ENCODE measurements at regions not wholly inside any gene's neighbourhood (a gene's known extent, or its start where the extent isn't known, plus 50 kb on each side); places are given as distances from the start of the nearest gene placed in this dataset.

DNA sequence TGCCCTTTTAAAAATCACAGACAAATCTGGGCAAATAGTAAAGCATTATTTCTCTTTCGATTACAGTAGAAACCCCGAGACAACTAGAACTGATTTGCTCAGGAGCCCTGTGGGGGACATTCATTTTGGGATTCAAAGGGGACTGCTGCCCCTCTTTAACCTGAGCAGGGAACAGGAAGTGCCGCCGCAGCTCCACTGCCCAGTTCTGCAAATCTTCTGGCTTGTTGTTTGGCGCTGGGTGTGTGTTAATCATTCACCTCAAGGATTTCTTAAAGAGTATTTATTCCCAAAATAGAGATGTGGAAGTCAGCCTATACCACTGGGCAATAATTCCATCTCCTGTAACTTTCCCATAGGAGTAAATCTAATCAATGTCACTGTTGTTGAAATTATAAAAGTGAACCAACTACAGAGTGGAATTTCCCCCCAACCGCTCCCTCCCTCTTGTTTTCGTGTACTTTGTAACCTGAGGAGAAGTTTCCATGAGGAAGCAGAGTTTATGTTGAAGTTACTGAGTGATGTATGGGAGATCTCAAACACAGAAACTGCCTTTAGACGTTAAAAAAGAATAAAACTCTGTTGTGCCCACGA is 515.8 kb downstream of the KLF12 start:
- TF ChIP-seq, protein P1, sequence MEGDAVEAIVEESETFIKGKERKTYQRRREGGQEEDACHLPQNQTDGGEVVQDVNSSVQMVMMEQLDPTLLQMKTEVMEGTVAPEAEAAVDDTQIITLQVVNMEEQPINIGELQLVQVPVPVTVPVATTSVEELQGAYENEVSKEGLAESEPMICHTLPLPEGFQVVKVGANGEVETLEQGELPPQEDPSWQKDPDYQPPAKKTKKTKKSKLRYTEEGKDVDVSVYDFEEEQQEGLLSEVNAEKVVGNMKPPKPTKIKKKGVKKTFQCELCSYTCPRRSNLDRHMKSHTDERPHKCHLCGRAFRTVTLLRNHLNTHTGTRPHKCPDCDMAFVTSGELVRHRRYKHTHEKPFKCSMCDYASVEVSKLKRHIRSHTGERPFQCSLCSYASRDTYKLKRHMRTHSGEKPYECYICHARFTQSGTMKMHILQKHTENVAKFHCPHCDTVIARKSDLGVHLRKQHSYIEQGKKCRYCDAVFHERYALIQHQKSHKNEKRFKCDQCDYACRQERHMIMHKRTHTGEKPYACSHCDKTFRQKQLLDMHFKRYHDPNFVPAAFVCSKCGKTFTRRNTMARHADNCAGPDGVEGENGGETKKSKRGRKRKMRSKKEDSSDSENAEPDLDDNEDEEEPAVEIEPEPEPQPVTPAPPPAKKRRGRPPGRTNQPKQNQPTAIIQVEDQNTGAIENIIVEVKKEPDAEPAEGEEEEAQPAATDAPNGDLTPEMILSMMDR (conservative IDR thresholded peaks at IDR 0.05; ENCODE audit: low read depth, low read length), result no peak
- no peaks in the 10 kb centered on the region for H3K36me3 ChIP-seq (ENCODE audit: insufficient read depth)
- no peak overlapping the region for H2AFZ ChIP-seq (ENCODE audit: low read depth)
- H3K4me2 ChIP-seq, result no peak overlapping the region
- no peak overlapping the region for H3K9ac ChIP-seq
- no peaks in the 10 kb centered on the region for H3K4me1 ChIP-seq (ENCODE audit: low read depth, poor library complexity, severe bottlenecking)
- no peak overlapping the region for H3K4me3 ChIP-seq (IDR thresholded peaks at IDR 0.05; ENCODE audit: insufficient read depth, low read depth, low read length)
- H3K27ac ChIP-seq, result no peak overlapping the region
- H3K27me3 ChIP-seq (ENCODE audit: insufficient read depth, low read depth), result no peaks in the 10 kb centered on the region
- no peaks in the 10 kb centered on the region for H3K79me2 ChIP-seq (ENCODE audit: insufficient read depth, low read depth)
- H4K20me1 ChIP-seq (ENCODE audit: insufficient read depth), result no peaks in the 10 kb centered on the region

DNA sequence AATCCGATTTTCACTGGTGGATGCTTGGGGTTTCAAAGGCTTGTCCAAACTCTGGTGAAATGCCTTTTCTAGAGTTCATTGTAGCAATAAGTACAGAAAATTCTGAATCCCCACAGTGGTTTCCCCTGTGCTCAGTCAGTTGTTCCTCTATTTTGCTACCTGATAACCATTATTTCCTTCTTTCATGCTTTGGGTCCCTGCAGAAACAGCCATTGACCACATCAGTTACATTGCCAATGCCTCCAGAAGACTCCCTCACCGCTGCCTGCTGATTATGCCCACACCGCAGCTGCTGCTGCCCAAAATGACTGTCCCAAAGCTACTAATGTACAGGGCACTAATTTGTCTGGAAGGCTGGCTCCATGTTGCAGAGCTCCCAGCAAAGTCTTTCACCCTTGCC is 517.3 kb downstream of the KLF12 start:
- Histone ChIP-seq H4K20me1 (ENCODE audit: insufficient read depth) (no peaks in the 10 kb centered on the region), H3K4me1 (ENCODE audit: low read depth, poor library complexity, severe bottlenecking) (no peaks in the 10 kb centered on the region)

DNA sequence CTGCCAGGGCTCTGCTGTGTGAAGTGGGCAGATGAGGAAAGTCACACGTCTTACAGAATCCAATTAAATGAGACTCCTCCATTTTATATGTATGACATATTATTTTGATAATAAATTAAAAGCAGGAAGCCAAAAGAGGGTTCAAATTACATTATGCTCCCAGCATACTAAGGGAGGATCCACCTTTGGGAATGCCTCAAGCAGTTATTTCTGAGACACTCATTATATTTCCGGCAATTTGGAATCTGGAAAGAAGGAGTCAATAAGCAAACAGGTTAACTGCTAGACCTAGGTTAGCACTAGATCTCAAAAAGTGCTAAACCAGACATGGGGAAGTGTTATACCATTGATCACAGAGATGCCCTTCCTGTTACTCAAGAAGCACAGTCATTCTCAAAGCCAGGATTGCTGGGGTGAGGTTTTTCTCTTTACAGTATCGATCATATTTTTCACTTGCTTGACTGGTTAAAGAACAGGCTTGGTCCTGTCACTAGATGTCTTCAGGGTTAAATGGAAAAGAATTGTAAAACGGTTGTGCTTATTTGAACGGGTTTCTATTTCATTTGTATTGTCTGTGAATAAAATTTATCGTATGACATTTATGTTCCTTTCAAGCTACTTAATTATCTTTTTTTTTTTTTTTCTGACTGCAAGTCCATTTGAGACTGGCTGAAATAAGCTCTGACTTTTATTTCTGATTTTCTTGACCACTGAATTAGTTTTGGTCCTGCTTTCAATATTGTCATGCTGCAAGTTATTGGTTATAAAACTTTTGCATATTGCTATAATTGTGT is 523.2 kb downstream of the KLF12 start:
- H3K27me3 ChIP-seq (ENCODE audit: insufficient read depth, low read depth), result no peaks in the 10 kb centered on the region
- TF ChIP-seq, protein P1 (conservative IDR thresholded peaks at IDR 0.05; ENCODE audit: low read depth, low read length), result no peak
- H3K4me2 ChIP-seq, result no peak overlapping the region
- no peaks in the 10 kb centered on the region for H3K4me1 ChIP-seq (ENCODE audit: low read depth, poor library complexity, severe bottlenecking)
- no peaks in the 10 kb centered on the region for H4K20me1 ChIP-seq (ENCODE audit: insufficient read depth)
- H3K9ac ChIP-seq, result no peak overlapping the region
- H2AFZ ChIP-seq (ENCODE audit: low read depth), result no peak overlapping the region
- H3K4me3 ChIP-seq (IDR thresholded peaks at IDR 0.05; ENCODE audit: insufficient read depth, low read depth, low read length), result no peak overlapping the region
- no peaks in the 10 kb centered on the region for H3K79me2 ChIP-seq (ENCODE audit: insufficient read depth, low read depth)
- no peak overlapping the region for H3K27ac ChIP-seq
- no peaks in the 10 kb centered on the region for H3K36me3 ChIP-seq (ENCODE audit: insufficient read depth)

More for the DNA sequence above, 517.3 kb downstream of the KLF12 start:
- Histone ChIP-seq H2AFZ (ENCODE audit: low read depth) (no peak overlapping the region), H3K9ac (no peak overlapping the region), H3K4me3 (IDR thresholded peaks at IDR 0.05; ENCODE audit: insufficient read depth, low read depth, low read length) (no peak overlapping the region), H3K4me2 (no peak overlapping the region), H3K79me2 (ENCODE audit: insufficient read depth, low read depth) (no peaks in the 10 kb centered on the region), H3K27ac (no peak overlapping the region), H3K36me3 (ENCODE audit: insufficient read depth) (no peaks in the 10 kb centered on the region), H3K27me3 (ENCODE audit: insufficient read depth, low read depth) (no peaks in the 10 kb centered on the region)
- TF ChIP-seq, protein P1 (conservative IDR thresholded peaks at IDR 0.05; ENCODE audit: low read depth, low read length), result no peak

DNA sequence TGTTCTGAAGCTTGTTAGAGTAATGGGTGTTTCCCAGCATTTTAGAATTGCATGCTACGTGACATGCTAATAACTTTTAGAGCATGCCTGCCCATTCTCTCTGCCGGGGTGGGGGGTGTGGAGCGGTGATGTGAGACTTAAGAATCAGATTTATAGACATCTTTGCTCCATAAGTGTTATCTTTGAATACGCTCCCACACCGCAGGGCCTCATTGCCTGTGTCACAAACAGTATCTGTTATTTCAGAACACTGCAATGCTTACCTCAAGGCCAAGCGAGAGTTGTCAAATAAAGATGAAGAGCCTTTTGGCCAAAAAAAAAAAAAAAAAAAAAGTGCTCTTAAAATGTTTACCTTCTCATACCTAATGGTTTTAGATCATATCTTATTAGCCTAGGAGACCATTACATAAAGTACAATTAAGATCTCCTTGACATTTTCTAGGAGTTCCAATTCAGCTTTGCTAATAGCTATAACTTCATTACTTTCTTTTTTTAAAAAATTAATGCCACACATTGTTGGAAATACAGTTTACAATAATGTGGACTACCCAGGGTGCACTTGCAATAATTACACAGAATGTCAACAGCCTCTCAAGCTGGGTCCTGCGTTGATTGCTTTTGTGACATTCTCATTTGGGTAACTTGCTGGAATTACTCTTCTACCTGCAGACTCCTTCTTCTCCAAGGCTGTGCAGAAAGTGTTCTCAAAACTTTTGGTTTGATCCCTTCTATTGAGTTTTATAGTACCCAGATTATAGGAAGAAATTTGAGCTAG is 525.3 kb downstream of the KLF12 start:
- Histone ChIP-seq H4K20me1 (ENCODE audit: insufficient read depth) (no peaks in the 10 kb centered on the region), H3K36me3 (ENCODE audit: insufficient read depth) (no peaks in the 10 kb centered on the region), H3K4me2 (no peak overlapping the region), H3K9ac (no peak overlapping the region), H3K27ac (no peak overlapping the region), H2AFZ (ENCODE audit: low read depth) (no peak overlapping the region), H3K4me1 (ENCODE audit: low read depth, poor library complexity, severe bottlenecking) (no peaks in the 10 kb centered on the region), H3K79me2 (ENCODE audit: insufficient read depth, low read depth) (no peaks in the 10 kb centered on the region), H3K27me3 (ENCODE audit: insufficient read depth, low read depth) (no peaks in the 10 kb centered on the region), H3K4me3 (IDR thresholded peaks at IDR 0.05; ENCODE audit: insufficient read depth, low read depth, low read length) (no peak overlapping the region)
- TF ChIP-seq, protein P1 (conservative IDR thresholded peaks at IDR 0.05; ENCODE audit: low read depth, low read length), result no peak
